Hepatocyte (in vitro differentiated cells): ENCODE measurements at regions not wholly inside any gene's neighbourhood (a gene's known extent, or its start where the extent isn't known, plus 50 kb on each side); places are given as distances from the start of the nearest gene placed in this dataset.

Experiments used
- EZH2 ChIP-seq: fragments of 200-600 bp; sonication (generic); IDR thresholded peaks from 2 replicates; pipeline ENCODE4 v1.6.1; 2016; ENCODE audit warnings: antibody characterized with exemption, mild to moderate bottlenecking, borderline replicate concordance
- EZH2phosphoT487 ChIP-seq: fragments of 200-600 bp; sonication (generic); IDR thresholded peaks from one replicate; pipeline ENCODE4 v1.6.1; 2018; ENCODE audit warnings: antibody characterized with exemption, mild to moderate bottlenecking, low read depth, moderate library complexity; ENCODE audit not compliant: unreplicated experiment, severe bottlenecking
- TF ChIP-seq, protein P1 (sequence below): fragments of 200-600 bp; sonication (generic); IDR thresholded peaks from 2 replicates; pipeline ENCODE4 v1.5.1; 2016; ENCODE audit warnings: antibody characterized with exemption, mild to moderate bottlenecking; ENCODE audit not compliant: poor library complexity

DNA sequence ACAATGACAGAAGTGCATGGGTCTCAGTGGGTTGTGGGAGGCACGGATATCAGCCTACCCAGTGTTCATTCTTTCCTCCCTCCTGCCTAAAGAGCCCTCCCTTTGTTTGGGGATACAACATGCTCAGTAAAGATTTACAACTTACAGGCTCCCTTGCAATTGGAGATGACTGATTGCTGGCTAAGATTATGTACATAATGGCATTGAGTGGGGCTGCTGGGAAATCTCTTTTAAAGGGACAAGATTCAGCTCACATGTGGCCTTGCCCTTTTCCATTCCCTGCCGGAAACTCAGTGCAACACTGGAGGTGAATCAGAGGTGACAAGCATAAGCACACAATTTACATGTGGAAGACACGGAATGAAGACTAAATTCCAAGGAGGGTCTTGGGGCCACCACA lies 83.7 kb upstream of the CHRM3 start:
- TF ChIP-seq, protein P1, sequence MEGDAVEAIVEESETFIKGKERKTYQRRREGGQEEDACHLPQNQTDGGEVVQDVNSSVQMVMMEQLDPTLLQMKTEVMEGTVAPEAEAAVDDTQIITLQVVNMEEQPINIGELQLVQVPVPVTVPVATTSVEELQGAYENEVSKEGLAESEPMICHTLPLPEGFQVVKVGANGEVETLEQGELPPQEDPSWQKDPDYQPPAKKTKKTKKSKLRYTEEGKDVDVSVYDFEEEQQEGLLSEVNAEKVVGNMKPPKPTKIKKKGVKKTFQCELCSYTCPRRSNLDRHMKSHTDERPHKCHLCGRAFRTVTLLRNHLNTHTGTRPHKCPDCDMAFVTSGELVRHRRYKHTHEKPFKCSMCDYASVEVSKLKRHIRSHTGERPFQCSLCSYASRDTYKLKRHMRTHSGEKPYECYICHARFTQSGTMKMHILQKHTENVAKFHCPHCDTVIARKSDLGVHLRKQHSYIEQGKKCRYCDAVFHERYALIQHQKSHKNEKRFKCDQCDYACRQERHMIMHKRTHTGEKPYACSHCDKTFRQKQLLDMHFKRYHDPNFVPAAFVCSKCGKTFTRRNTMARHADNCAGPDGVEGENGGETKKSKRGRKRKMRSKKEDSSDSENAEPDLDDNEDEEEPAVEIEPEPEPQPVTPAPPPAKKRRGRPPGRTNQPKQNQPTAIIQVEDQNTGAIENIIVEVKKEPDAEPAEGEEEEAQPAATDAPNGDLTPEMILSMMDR: no peak
- TF ChIP-seq EZH2: no peak
- no peak for TF ChIP-seq EZH2phosphoT487
